ENCODE measurements at regions not wholly inside any gene's neighbourhood (a gene's known extent, or its start where the extent isn't known, plus 50 kb on each side); places are given as distances from the start of the nearest gene placed in this dataset.
A peak's percentile ranks its signal among the peaks of the same experiment; 100 is the strongest.

- TF ChIP-seq ZNF281 (CRISPR knock-in tag; IDR thresholded peaks at IDR 0.05; ENCODE audit: borderline replicate concordance): peak; percentile 86; the same call in 1 of the 2 replicates
- no peak; the same call in 1 of the 2 replicates for TF ChIP-seq ZNF124 (CRISPR knock-in tag; IDR thresholded peaks at IDR 0.05)
- TF ChIP-seq ZMYM3 (CRISPR knock-in tag; IDR thresholded peaks at IDR 0.05): peak; percentile 91
- TF ChIP-seq MTA1 (CRISPR knock-in tag; IDR thresholded peaks at IDR 0.05; ENCODE audit: borderline replicate concordance): peak; percentile 97
- no peak for TF ChIP-seq ZNF749 (CRISPR knock-in tag; IDR thresholded peaks at IDR 0.05; ENCODE audit: borderline replicate concordance)
- TF ChIP-seq THAP9 (CRISPR knock-in tag; IDR thresholded peaks at IDR 0.05; ENCODE audit: borderline replicate concordance): no peak; the same call in 1 of the 2 replicates
- TF ChIP-seq ZFP62 (CRISPR knock-in tag; IDR thresholded peaks at IDR 0.05): no peak
- TF ChIP-seq SNRNP70 (IDR thresholded peaks at IDR 0.05; ENCODE audit: low read depth, low read length): no peak
- TF ChIP-seq SIX4 (CRISPR knock-in tag; IDR thresholded peaks at IDR 0.05): peak; percentile 67; the same call in 1 of the 2 replicates
- TF ChIP-seq MAFK (conservative IDR thresholded peaks at IDR 0.05 in 1 of 2, IDR thresholded peaks at IDR 0.05 in 1 of 2; ENCODE audit: low read length in 2 of 2): no peak
- TF ChIP-seq TRAFD1 (CRISPR knock-in tag; IDR thresholded peaks at IDR 0.05; ENCODE audit: borderline replicate concordance): no peak
- TF ChIP-seq ZNF280B (CRISPR knock-in tag; IDR thresholded peaks at IDR 0.05; ENCODE audit: borderline replicate concordance): peak; percentile 79; the same call in 1 of the 2 replicates
- TF ChIP-seq CREM (IDR thresholded peaks at IDR 0.05): peak; percentile 82
- TF ChIP-seq CREM (CRISPR knock-in tag; IDR thresholded peaks at IDR 0.05): no peak
- no peak for TF ChIP-seq BRCA1 (CRISPR knock-in tag; IDR thresholded peaks at IDR 0.05)
- TF ChIP-seq DR1 (CRISPR knock-in tag; IDR thresholded peaks at IDR 0.05): no peak
- no peak for TF ChIP-seq SOX6 (IDR thresholded peaks at IDR 0.05)
- peak; percentile 96 for TF ChIP-seq SOX6 (CRISPR knock-in tag; IDR thresholded peaks at IDR 0.05)
- no peak for TF ChIP-seq SP1 (IDR thresholded peaks at IDR 0.05)
- no peak for TF ChIP-seq SP1 (CRISPR knock-in tag; IDR thresholded peaks at IDR 0.05)
- TF ChIP-seq ZNF20 (CRISPR knock-in tag; IDR thresholded peaks at IDR 0.05): no peak
- no peak for TF ChIP-seq GABPA (IDR thresholded peaks at IDR 0.05; ENCODE audit: low read depth, low read length)
- TF ChIP-seq GABPA (CRISPR knock-in tag; IDR thresholded peaks at IDR 0.05; ENCODE audit: low read depth): peak; percentile 66
Measured at GRCh38 chr16:85288869-85289660, 176.8 kb upstream of the CIBAR2 start (continued).
